Subcutaneous abdominal adipose tissue (tissue), 5 donors: ENCODE measurements at regions not wholly inside any gene's neighbourhood (a gene's known extent, or its start where the extent isn't known, plus 50 kb on each side); places are given as distances from the start of the nearest gene placed in this dataset.

Source experiments
- H3K27ac ChIP-seq: one replicate; pipeline ENCODE4 v1.7.0; 2013; ENCODE audit warnings: low read depth, mild to moderate bottlenecking, inconsistent platforms, low read length, moderate library complexity
- H3K27me3 ChIP-seq, 5 donors: one replicate each; pipeline ENCODE4 v1.7.0; 2013; ENCODE audit warnings: low read length in 5 of 5, inconsistent platforms in 1 of 5; ENCODE audit not compliant: control insufficient read depth in 5 of 5, insufficient read depth in 4 of 5
- H3K36me3 ChIP-seq, 5 donors: one replicate each; pipeline ENCODE4 v1.7.0; 2013; ENCODE audit warnings: low read length in 5 of 5; ENCODE audit not compliant: control insufficient read depth in 5 of 5, insufficient read depth in 5 of 5
- H3K4me1 ChIP-seq, 5 donors: one replicate each; pipeline ENCODE4 v1.7.0; 2013; ENCODE audit warnings: low read length in 5 of 5, mild to moderate bottlenecking in 3 of 5, moderate library complexity in 1 of 5; ENCODE audit not compliant: control insufficient read depth in 5 of 5, insufficient read depth in 5 of 5
- H3K4me3 ChIP-seq, 5 donors: one replicate each; pipeline ENCODE4 v1.7.0; 2013; ENCODE audit warnings: low read length in 5 of 5, low read depth in 1 of 5
- H3K9ac ChIP-seq, 5 donors: one replicate each; pipeline ENCODE4 v1.7.0; 2013; ENCODE audit warnings: low read length in 5 of 5, mild to moderate bottlenecking in 4 of 5, moderate library complexity in 3 of 5
- H3K9me3 ChIP-seq, 5 donors: one replicate each; pipeline ENCODE4 v1.7.0; 2013; ENCODE audit warnings: low read length in 5 of 5; ENCODE audit not compliant: control insufficient read depth in 5 of 5
- donor health status: healthy.
- donor health status: healthy.
- donor health status: healthy.
- donor health status: healthy.
- donor health status: healthy.

DNA sequence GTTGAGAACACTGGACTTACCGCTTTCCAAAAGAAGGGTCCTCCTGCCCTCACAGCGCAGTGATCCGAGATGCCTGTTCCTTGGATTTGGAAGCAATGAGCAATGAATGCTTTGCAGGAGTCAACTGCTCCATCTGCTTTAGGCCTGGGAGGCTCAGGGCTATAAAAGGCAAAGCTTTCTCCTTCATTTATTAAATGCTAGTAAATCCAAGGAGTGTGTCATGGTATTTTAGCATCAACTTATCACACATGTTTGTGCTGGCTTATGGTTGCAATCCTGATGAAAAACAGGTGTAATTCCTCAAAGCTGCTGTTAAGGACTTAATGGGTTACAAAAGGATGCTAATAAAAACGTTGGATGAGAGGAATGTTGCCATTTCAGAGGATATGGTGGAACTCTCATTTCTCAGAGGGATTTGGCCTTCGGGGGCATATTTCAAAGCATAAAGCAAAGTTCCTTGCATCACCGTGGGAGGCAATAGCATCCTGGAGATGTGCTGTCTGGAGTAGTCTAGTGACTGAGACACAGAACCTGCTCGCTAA is 158.5 kb upstream of the TPM1 start:
- Histone ChIP-seq H3K4me1 (peaks cover 0 to 33% (median 18%) of the 10 kb centered on the region in 5 donors), H3K27me3 (peaks cover 0 to 4% (median 0%) of the 10 kb centered on the region in 5 donors), H3K9me3 (no peaks in the 10 kb centered on the region), H3K9ac (no peak overlapping the region), H3K36me3 (no peaks in the 10 kb centered on the region), H3K27ac (no peak overlapping the region), H3K4me3 (no peak overlapping the region)

DNA sequence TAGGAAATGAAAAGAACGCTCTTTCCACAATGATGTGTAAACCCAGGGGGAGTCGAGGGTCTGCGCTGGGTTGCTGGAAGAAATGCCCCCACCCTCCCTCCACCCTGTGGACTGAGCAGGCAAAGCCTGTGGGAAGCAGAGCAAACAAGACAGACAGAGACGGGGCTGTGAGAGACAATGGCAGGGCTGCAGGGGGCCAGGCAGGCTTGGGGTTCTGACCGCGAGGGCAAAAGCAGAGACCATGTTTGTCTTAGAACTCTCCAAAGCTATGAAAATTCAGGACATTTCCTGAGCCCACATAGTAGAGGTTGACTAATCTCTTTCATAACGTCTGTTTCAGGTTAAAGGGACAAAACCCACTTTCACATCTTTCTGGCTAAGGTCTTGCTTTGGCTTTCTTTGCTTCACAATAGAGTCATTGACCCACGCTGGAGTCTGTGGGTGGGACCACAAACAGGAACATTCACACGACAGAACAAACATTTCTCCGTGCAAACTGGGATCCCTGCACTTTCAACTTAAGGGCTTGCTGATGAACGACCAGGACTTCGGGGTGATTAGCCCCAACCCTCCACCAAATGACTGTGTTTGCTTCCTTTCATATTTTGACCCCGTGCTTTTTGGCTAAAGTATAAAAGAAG is 156.0 kb upstream of the TPM1 start:
- Histone ChIP-seq H3K27me3 (peaks cover 0 to 4% (median 0%) of the 10 kb centered on the region in 5 donors), H3K9ac (no peak overlapping the region), H3K27ac (peak overlapping the region; percentile 14), H3K4me3 (no peak overlapping the region), H3K9me3 (no peaks in the 10 kb centered on the region), H3K36me3 (no peaks in the 10 kb centered on the region), H3K4me1 (peaks cover 0 to 33% (median 24%) of the 10 kb centered on the region in 5 donors)

DNA sequence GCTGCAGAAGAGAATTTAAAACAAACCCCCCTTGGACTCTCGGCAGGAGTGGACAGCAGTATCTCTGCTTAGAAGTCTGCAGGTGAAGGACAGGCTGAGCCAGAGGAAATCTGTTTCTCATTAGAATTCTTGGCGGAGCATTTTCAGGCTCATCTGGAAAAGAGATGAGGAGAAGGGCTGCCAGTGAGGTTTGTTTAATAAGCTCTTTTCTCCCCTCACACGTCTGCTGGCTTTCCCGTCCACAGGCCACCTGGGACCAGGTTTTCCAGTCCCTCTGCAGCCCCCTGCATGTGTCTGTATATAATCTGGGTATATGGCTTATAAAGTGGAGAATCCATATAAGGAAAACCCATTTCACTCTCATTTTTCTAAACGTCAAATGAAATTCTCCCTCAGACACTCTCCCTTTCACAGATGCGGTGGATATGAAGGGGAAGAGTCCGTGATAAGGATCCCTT is 155.4 kb upstream of the TPM1 start:
- no peaks in the 10 kb centered on the region for H3K36me3 ChIP-seq
- no peak overlapping the region for H3K9ac ChIP-seq
- H3K4me3 ChIP-seq = no peak overlapping the region
- H3K9me3 ChIP-seq = no peaks in the 10 kb centered on the region
- peaks cover 0 to 4% (median 0%) of the 10 kb centered on the region in 5 donors for H3K27me3 ChIP-seq
- peak overlapping the region; percentile 14 for H3K27ac ChIP-seq
- H3K4me1 ChIP-seq = peaks cover 0 to 33% (median 24%) of the 10 kb centered on the region in 5 donors

DNA sequence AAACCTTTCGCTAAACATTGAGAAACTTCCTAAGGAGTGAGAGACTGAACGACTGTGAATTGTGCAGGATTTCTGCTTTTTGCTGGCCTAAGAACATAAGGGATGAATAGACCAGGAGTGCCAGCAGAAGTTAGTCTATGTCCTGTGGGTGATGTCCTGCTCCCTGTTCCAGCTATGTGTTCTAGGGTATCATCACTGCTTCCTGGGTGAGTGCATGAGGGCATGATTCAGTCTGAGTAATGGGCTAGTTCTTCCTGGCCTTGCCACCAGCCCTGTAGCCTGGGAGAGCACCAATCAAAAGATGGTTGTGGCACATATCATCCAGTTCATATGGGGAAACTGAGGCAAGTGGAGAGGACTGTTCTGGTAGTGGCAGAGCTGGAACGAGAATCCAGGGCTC is 153.9 kb upstream of the TPM1 start:
- peaks cover 0 to 4% (median 0%) of the 10 kb centered on the region in 5 donors for H3K27me3 ChIP-seq
- no peaks in the 10 kb centered on the region for H3K9me3 ChIP-seq
- H3K9ac ChIP-seq = no peak overlapping the region
- H3K4me3 ChIP-seq = no peak overlapping the region
- no peak overlapping the region for H3K27ac ChIP-seq
- H3K4me1 ChIP-seq = peaks cover 0 to 33% (median 24%) of the 10 kb centered on the region in 5 donors
- no peaks in the 10 kb centered on the region for H3K36me3 ChIP-seq

DNA sequence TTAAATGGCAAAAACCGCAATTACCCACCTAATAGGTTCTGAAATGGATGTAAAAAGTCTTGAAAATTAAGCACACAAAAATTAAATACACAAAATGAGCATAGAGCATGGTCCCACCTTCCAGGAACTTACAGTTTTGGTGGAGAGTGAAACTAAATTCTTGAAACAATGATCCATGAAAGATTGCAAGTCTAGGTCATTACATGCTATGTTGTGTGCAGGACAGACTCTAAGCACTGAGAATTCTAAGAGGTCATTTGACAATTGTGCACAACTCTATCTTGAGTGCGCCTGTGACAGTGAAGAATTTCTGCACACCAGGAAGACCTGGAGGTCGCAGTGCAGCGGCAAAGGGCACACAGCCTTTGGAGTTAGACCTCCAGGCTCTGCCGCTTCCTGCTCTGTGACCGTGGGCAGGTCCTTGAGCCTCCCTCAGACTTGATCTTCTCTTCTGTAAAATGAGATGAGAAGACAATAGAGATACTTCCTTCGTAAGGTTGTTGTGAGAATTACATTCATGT is 153.3 kb upstream of the TPM1 start:
- H3K9ac ChIP-seq = no peak overlapping the region
- H3K9me3 ChIP-seq = no peaks in the 10 kb centered on the region
- H3K27me3 ChIP-seq = peaks cover 0 to 4% (median 0%) of the 10 kb centered on the region in 5 donors
- H3K36me3 ChIP-seq = no peaks in the 10 kb centered on the region
- no peak overlapping the region for H3K4me3 ChIP-seq
- peaks cover 0 to 33% (median 24%) of the 10 kb centered on the region in 5 donors for H3K4me1 ChIP-seq
- no peak overlapping the region for H3K27ac ChIP-seq

DNA sequence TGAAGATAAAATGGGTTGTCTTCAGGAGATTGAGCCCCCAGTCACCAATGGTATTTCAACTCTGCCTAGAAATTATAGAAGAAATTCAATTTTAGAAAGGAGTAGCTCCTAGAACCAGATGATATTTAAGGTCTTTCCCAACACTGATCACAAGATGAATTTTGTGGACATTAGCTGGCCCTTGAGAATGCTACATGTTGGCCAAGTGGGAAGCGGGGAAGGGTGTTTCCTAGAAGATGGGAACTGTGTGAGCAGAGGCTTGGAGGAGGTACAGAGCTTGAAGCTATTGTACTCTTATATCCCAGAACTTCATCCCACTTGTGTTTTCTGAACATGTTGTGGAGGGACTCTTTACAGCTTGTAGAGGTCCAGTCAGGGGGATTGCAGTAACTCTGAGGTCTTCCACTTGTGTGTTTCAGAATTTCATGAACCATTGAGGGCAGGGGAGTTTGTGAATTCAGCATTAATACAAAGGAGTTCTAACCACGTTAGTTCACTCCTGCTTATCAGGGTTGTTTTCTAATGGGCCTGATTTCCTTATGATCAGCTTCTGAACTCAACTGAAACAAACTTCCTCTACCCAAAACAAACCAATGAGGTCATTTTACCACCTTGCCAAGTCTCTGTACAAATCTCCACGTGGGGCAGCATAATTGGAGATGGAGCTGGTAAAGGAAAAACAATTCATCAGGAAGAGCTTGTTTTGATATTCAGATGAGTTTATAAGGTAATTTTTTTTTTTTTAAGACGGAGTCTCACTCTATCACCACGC is 152.6 kb upstream of the TPM1 start:
- Histone ChIP-seq H3K9ac (no peak overlapping the region), H3K9me3 (no peaks in the 10 kb centered on the region), H3K4me1 (peaks cover 0 to 33% (median 24%) of the 10 kb centered on the region in 5 donors), H3K27ac (no peak overlapping the region), H3K27me3 (peaks cover 0 to 4% (median 0%) of the 10 kb centered on the region in 5 donors), H3K4me3 (no peak overlapping the region), H3K36me3 (no peaks in the 10 kb centered on the region)

DNA sequence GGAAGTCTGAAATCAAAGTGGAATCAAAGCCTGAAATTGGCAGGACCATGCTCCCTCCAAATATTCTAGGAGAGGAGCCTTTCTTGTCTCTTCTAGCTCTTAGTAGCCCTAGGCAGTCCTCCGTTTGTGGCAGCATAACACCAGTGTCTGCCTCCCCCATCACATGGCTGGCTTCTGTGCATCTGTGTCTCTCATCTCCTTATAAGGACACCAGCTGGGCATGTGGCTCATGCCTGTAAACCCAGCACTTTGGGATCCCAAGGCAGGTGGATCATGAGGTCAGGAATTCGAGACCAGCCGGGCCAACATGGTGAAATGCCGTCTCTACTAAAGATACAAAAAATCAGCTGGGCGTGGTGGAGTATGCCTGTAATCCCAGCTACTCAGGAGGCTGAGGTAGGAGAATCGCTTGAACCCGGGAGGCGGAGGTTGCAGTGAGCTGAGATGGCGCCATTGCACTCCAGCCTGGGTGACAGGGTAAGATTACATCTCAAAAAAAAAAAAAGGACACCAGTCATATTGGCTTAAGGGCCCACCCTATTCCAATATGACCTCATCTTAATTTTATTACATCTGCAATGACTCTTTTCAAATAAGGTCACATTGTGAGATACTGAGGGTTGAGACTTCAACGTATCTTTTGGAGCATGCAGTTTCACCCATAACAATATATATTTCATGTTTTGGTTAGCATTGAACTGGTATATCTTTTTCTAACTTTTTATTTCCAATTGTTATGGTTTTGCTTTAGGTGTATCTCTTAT is 148.0 kb upstream of the TPM1 start:
- H3K4me3 ChIP-seq = no peak overlapping the region
- H3K4me1 ChIP-seq = peaks cover 7 to 35% (median 25%) of the 10 kb centered on the region in 5 donors
- no peaks in the 10 kb centered on the region for H3K9me3 ChIP-seq
- no peak overlapping the region for H3K9ac ChIP-seq
- H3K27me3 ChIP-seq = no peaks in the 10 kb centered on the region
- no peaks in the 10 kb centered on the region for H3K36me3 ChIP-seq
- no peak overlapping the region for H3K27ac ChIP-seq

DNA sequence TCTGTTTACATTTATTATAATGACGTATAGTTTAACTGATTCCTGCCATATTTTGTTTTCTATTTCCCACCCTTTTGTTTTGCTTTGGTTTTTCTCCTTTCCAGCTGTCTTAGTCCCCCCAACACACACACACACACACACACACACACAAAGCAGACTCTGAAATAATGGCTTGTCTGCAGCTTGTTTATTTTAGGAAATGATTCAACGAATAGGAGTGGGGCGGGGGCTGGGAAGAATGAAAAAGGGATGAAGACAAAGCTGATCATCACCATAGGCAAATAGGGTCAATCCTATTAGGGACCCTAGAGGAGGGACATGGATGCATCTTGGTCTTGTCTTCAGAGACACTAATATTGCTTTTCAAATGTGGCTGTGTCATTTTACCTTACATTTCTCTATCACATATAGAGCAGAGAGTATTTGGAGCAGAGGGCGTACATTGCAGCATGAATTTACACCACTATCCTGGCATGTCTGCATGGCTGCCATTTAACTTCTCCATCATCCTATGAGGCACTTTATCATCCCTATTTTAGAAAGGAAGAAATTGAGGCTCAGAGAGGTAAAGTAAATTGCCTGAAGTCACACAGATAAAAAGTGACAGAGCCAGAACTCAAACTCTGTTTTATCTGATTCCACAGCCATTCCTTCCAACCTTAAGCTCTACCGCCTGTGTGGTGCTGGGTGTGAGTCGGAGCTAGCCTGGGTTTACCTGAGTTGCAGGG is 147.2 kb upstream of the TPM1 start:
- Histone ChIP-seq H3K4me3 (no peak overlapping the region), H3K9me3 (no peaks in the 10 kb centered on the region), H3K27me3 (no peaks in the 10 kb centered on the region), H3K9ac (no peak overlapping the region), H3K36me3 (no peaks in the 10 kb centered on the region), H3K27ac (peak overlapping the region; percentile 82), H3K4me1 (peaks cover 7 to 28% (median 17%) of the 10 kb centered on the region in 5 donors)

DNA sequence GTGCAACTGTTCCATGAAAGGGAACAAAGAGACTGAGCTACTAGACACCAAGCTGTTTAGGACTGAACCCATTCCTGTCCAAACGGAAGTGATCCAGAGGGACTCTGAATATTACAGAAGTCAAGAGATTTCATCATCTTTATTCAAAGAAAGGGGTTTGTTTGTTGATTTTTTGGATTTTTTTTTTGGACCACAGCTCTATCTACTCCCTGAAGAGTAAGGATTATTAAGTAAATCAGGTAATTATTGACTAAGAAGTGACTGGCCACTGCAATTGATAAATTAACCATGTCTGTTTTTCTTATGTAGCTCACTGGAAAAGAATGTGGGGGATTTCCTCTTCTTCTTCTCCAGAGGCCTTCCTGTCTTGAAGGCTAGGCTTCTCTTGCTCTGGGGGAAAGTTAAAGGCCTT is 146.6 kb upstream of the TPM1 start:
- Histone ChIP-seq H3K4me1 (peaks cover 7 to 26% (median 15%) of the 10 kb centered on the region in 5 donors), H3K27ac (peak overlapping the region; percentile 82), H3K36me3 (no peaks in the 10 kb centered on the region), H3K9me3 (no peaks in the 10 kb centered on the region), H3K4me3 (no peak overlapping the region), H3K9ac (peak overlapping the region in 1 of 5 donors; percentile 9), H3K27me3 (no peaks in the 10 kb centered on the region)
